A549 (cell line): ENCODE measurements at regions not wholly inside any gene's neighbourhood (a gene's known extent, or its start where the extent isn't known, plus 50 kb on each side); places are given as distances from the start of the nearest gene placed in this dataset.

ENCODE experiments used
- ATAC-seq, 2 experiments: fragments of 200-7000 bp in 1 of 2; fragments of >200 bp in 1 of 2; cut with Nextera tagmentation in 1 of 2; cut with Tn5 transposase in 1 of 2; 3 replicates each; pipeline versions ENCODE4 v1.8.0 to v1.9.1; 2018 to 2020; ENCODE audit warnings: mild to moderate bottlenecking in 1 of 2, moderate library complexity in 1 of 2
- CTCF ChIA-PET: fragments of 300-600 bp; sonication (Branson Sonifier 250); formaldehyde crosslinking; extraction: SDS; loops from one replicate; lab custom pipeline; 2021; ENCODE audit warnings: antibody characterized with exemption, inconsistent platforms; lab: Yijun Ruan, JAX
- POLR2A ChIA-PET: fragments of 350-600 bp; formaldehyde crosslinking; extraction: SDS; loops from one replicate; lab custom pipeline; 2021; ENCODE audit warnings: antibody characterized with exemption, inconsistent platforms; lab: Yijun Ruan, JAX
- DNase-seq, 2 experiments: peaks; one replicate each; pipeline versions ENCODE4 v3.0.0 to v3.0.0-alpha.2; 2011 to 2016; ENCODE audit warnings: low read depth in 1 of 2, low spot score in 1 of 2
- FAIRE-seq: peaks from 2 replicates; lab custom pipeline; 2011; peaks lifted over from hg19 to GRCh38; lab: Jason Lieb, UNC
- H3K27ac ChIP-seq, 2 experiments: fragments of >200 bp; sonication (Bioruptor Twin); formaldehyde crosslinking; 3 replicates each; pipeline ENCODE4 v1.5.1; 2016 to 2017
- H3K4me1 ChIP-seq: fragments of >200 bp; sonication (Bioruptor Twin); formaldehyde crosslinking; 3 replicates; pipeline ENCODE4 v1.6.1; 2016
- H3K4me2 ChIP-seq: fragments of >200 bp; sonication (Bioruptor Twin); formaldehyde crosslinking; 3 replicates; pipeline ENCODE4 v1.6.1; 2016
- H3K4me3 ChIP-seq: fragments of >200 bp; sonication (Bioruptor Twin); formaldehyde crosslinking; 3 replicates; pipeline ENCODE4 v1.5.1; 2016
- H3K9me3 ChIP-seq: fragments of >200 bp; sonication (Bioruptor Twin); formaldehyde crosslinking; 3 replicates; pipeline ENCODE4 v1.6.1; 2016
- BHLHE40 ChIP-seq: IDR thresholded peaks from 2 replicates; pipeline ENCODE4 v1.6.1; 2012; ENCODE audit warnings: low read depth, low read length, inconsistent platforms
- CBX2 ChIP-seq: fragments of 200-600 bp; sonication (generic); IDR thresholded peaks from 2 replicates; pipeline ENCODE4 v1.6.1; 2016; ENCODE audit warnings: low read depth, mild to moderate bottlenecking, borderline replicate concordance
- CBX8 ChIP-seq: fragments of 200-600 bp; sonication (generic); IDR thresholded peaks from 2 replicates; pipeline ENCODE4 v1.6.1; 2016
- E2F6 ChIP-seq: IDR thresholded peaks from 2 replicates; pipeline ENCODE4 v1.6.1; 2012; ENCODE audit warnings: low read depth, borderline replicate concordance
- EHF ChIP-seq: fragments of 250-450 bp; sonication (Bioruptor Pico); IDR thresholded peaks from 2 replicates; pipeline ENCODE4 v1.5.0; 2020; ENCODE audit warnings: mild to moderate bottlenecking
- EHMT2 ChIP-seq: fragments of 200-600 bp; sonication (generic); IDR thresholded peaks from 2 replicates; pipeline ENCODE4 v1.6.1; 2016; ENCODE audit warnings: antibody characterized with exemption, low read depth, mild to moderate bottlenecking, moderate library complexity
- ESRRA ChIP-seq: fragments of 150-350 bp; IDR thresholded peaks from 2 replicates; pipeline ENCODE4 v1.6.1; 2014; ENCODE audit warnings: mild to moderate bottlenecking, low read length, borderline replicate concordance
- FOSL2 ChIP-seq, 2 experiments: fragments of 450-650 bp in 1 of 2; fragments of >200 bp in 1 of 2; sonication (Bioruptor Twin) in 1 of 2; formaldehyde crosslinking; IDR thresholded peaks; 2 replicates each; pipeline versions ENCODE4 v1.5.0 to v1.6.1; 2016 to 2020; ENCODE audit warnings: mild to moderate bottlenecking in 1 of 2, moderate library complexity in 1 of 2
- HDAC2 ChIP-seq: fragments of 200-600 bp; sonication (generic); IDR thresholded peaks from 2 replicates; pipeline ENCODE4 v1.6.1; 2016
- HMGXB4 ChIP-seq: fragments of 250-450 bp; sonication (Bioruptor Pico); IDR thresholded peaks from 2 replicates; pipeline ENCODE4 v1.5.0; 2021; ENCODE audit warnings: mild to moderate bottlenecking, moderate library complexity, borderline replicate concordance
- HOXA7 ChIP-seq: fragments of 250-450 bp; sonication (Bioruptor Pico); IDR thresholded peaks from 2 replicates; pipeline ENCODE4 v1.5.0; 2020; ENCODE audit warnings: mild to moderate bottlenecking, moderate library complexity
- HOXB13 ChIP-seq: fragments of 250-450 bp; sonication (Bioruptor Pico); IDR thresholded peaks from 2 replicates; pipeline ENCODE4 v1.5.0; 2020; ENCODE audit warnings: low read depth, mild to moderate bottlenecking, moderate library complexity
- HOXB5 ChIP-seq: fragments of 250-450 bp; sonication (Bioruptor Pico); IDR thresholded peaks from 2 replicates; pipeline ENCODE4 v1.5.0; 2020; ENCODE audit warnings: mild to moderate bottlenecking, moderate library complexity
- JUN ChIP-seq, 2 experiments: fragments of >200 bp; sonication (Bioruptor Twin); formaldehyde crosslinking; IDR thresholded peaks; 2 replicates in 1 of 2; 3 replicates in 1 of 2; pipeline ENCODE4 v1.6.1; 2016 to 2017
- JUNB ChIP-seq: fragments of >200 bp; sonication (Bioruptor Twin); formaldehyde crosslinking; IDR thresholded peaks from 2 replicates; pipeline ENCODE4 v1.6.1; 2016
- KDM5A ChIP-seq: fragments of 200-600 bp; sonication (generic); IDR thresholded peaks from 2 replicates; pipeline ENCODE4 v1.6.1; 2016; ENCODE audit warnings: antibody characterized with exemption, mild to moderate bottlenecking
- MAZ ChIP-seq: fragments of 150-350 bp; IDR thresholded peaks from 2 replicates; pipeline ENCODE4 v1.6.1; 2014; ENCODE audit warnings: antibody characterized with exemption, low read depth, low read length, borderline replicate concordance
- NFE2L2 ChIP-seq: fragments of 150-350 bp; conservative IDR thresholded peaks from 2 replicates; pipeline ENCODE4 v1.6.1; 2014; ENCODE audit warnings: low read length
- PHF8 ChIP-seq: fragments of 200-600 bp; sonication (generic); IDR thresholded peaks from 2 replicates; pipeline ENCODE4 v1.6.1; 2016; ENCODE audit warnings: low read depth, mild to moderate bottlenecking, antibody characterized with exemption, moderate library complexity, borderline replicate concordance
- POLR2A ChIP-seq: IDR thresholded peaks from 2 replicates; pipeline ENCODE4 v1.6.1; 2012; ENCODE audit warnings: mild to moderate bottlenecking, low read length
- POLR2AphosphoS2 ChIP-seq: conservative IDR thresholded peaks from 2 replicates; pipeline ENCODE4 v1.6.1; 2012; ENCODE audit warnings: low read length, improper control_type of control experiment, inconsistent platforms
- RARB ChIP-seq: fragments of 250-450 bp; sonication (Bioruptor Pico); IDR thresholded peaks from 2 replicates; pipeline ENCODE4 v1.8.0; 2021; ENCODE audit warnings: mild to moderate bottlenecking, moderate library complexity
- RCOR1 ChIP-seq: fragments of 150-350 bp; IDR thresholded peaks from 2 replicates; pipeline ENCODE4 v1.6.1; 2014; ENCODE audit warnings: antibody characterized with exemption, low read length, low read depth
- SMC3 ChIP-seq: fragments of >200 bp; sonication (Bioruptor Twin); formaldehyde crosslinking; IDR thresholded peaks from 3 replicates; pipeline ENCODE4 v1.6.1; 2018; ENCODE audit warnings: inconsistent platforms
- SREBF2 ChIP-seq: fragments of 450-650 bp; IDR thresholded peaks from 2 replicates; pipeline ENCODE4 v1.6.1; 2014; ENCODE audit warnings: mild to moderate bottlenecking, moderate library complexity
- TFCP2L1 ChIP-seq: fragments of 250-450 bp; sonication (Bioruptor Pico); IDR thresholded peaks from 2 replicates; pipeline ENCODE4 v1.5.0; 2021; ENCODE audit warnings: mild to moderate bottlenecking
- TP53 ChIP-seq: fragments of 250-450 bp; sonication (Bioruptor Pico); IDR thresholded peaks from 2 replicates; pipeline ENCODE4 v1.5.0; 2021; ENCODE audit warnings: mild to moderate bottlenecking, moderate library complexity
- ZNF302 ChIP-seq: fragments of 250-450 bp; sonication (Bioruptor Pico); IDR thresholded peaks from 2 replicates; pipeline ENCODE4 v1.9.0; 2021; ENCODE audit warnings: inconsistent platforms, mild to moderate bottlenecking, moderate library complexity
- ZSCAN20 ChIP-seq: fragments of 250-450 bp; sonication (Bioruptor Pico); IDR thresholded peaks from 2 replicates; pipeline ENCODE4 v1.8.0; 2022; ENCODE audit warnings: mild to moderate bottlenecking, moderate library complexity
- WGBS: methylation state at CpG from one replicate; pipeline ENCODE4 v1.1.6; 2017; ENCODE audit errors: missing lambda C conversion rate; 5-methylcytosine and 5-hydroxymethylcytosine counted together
- TF ChIP-seq, protein P1 (sequence below): IDR thresholded peaks from 2 replicates; pipeline ENCODE4 v1.6.1; 2012

- H3K4me2 ChIP-seq, result no peak overlapping the region
- no peaks in the 10 kb centered on the region for H3K9me3 ChIP-seq
- CTCF ChIA-PET, result interaction anchor here (1.2 kb wide), 1 partner anchor 10 kb away, joined by 5 read pairs; no protein-coding TSS in a partner anchor
- H3K27ac ChIP-seq, result no peak overlapping the region
- no peak for TF ChIP-seq NFE2L2
- no peak for TF ChIP-seq KDM5A
- no peak for TF ChIP-seq HDAC2
- TF ChIP-seq SREBF2, result no peak
- TF ChIP-seq HOXA7 (CRISPR knock-in tag), result no peak
- no peak for TF ChIP-seq ZSCAN20
- no peak for TF ChIP-seq RARB
- no peak for TF ChIP-seq PHF8
- TF ChIP-seq ESRRA, result no peak
- TF ChIP-seq, protein P1, sequence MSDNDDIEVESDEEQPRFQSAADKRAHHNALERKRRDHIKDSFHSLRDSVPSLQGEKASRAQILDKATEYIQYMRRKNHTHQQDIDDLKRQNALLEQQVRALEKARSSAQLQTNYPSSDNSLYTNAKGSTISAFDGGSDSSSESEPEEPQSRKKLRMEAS, result no peak
- no peak for TF ChIP-seq SMC3
- TF ChIP-seq CBX2, result no peak
- no peak for TF ChIP-seq HMGXB4 (CRISPR knock-in tag)
- no peak for TF ChIP-seq POLR2A
- no peak for TF ChIP-seq FOSL2 (IDR thresholded peaks at IDR 0.05)
- no peak for TF ChIP-seq FOSL2 (CRISPR knock-in tag; IDR thresholded peaks at IDR 0.05)
- TF ChIP-seq TP53 (CRISPR knock-in tag), result no peak
- no peak for TF ChIP-seq HOXB5 (CRISPR knock-in tag)
- TF ChIP-seq JUNB, result no peak
- no peak for TF ChIP-seq HOXB13
- no peak for TF ChIP-seq ZNF302 (CRISPR knock-in tag)
- TF ChIP-seq, all 56 proteins: peak for 0
- FAIRE-seq (no peak), ATAC-seq (no peak), DNase-seq (no peak)
- no peak overlapping the region for H3K4me3 ChIP-seq
- POLR2A ChIA-PET, result no interaction called here
- WGBS, result 0% methylated on average over 2 of the region's 2 CpGs
- H3K4me1 ChIP-seq, result no peaks in the 10 kb centered on the region
Observed at GRCh38 chr11:131073167-131073566, 156.9 kb upstream of the SNX19 start.

DNA sequence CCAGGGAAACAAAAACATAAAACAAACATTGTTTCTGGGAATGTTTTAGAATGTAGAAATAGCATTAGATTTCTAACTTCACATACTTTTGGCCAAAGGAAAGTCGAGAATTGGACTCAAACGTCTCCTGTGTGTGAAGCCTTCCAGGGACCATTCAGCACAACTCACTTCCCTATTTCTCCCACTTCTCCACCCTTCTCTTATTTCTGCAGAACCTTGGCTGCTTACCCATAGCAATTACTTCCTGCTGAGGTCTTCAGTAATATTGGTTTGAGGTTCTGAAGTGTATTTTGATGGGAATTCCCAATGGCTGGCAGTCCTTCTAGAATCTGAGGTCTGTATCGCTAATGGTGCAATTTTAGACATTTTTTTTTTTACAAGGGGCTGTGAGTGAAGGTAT, 158.3 kb upstream of the SNX19 start:
- Histone ChIP-seq H3K9me3 (no peaks in the 10 kb centered on the region), H3K27ac (no peak overlapping the region), H3K4me2 (no peak overlapping the region), H3K4me3 (no peak overlapping the region), H3K4me1 (no peaks in the 10 kb centered on the region)
- ChIA-PET CTCF (interaction anchor here (1.0 kb wide), 1 partner anchor 10 kb away, joined by 5 read pairs; no protein-coding TSS in a partner anchor), POLR2A (no interaction called here)
- FAIRE-seq, result no peak
- DNase-seq, result no peak
- ATAC-seq, result no peak
- TF ChIP-seq PHF8 (no peak), FOSL2 (IDR thresholded peaks at IDR 0.05) (no peak), FOSL2 (CRISPR knock-in tag; IDR thresholded peaks at IDR 0.05) (no peak), BHLHE40 (no peak), HOXB5 (CRISPR knock-in tag) (no peak), CBX8 (no peak), EHF (no peak), JUN (IDR thresholded peaks at IDR 0.05) (no peak)
- 0% methylated on average over 3 of the region's 3 CpGs for WGBS

DNA sequence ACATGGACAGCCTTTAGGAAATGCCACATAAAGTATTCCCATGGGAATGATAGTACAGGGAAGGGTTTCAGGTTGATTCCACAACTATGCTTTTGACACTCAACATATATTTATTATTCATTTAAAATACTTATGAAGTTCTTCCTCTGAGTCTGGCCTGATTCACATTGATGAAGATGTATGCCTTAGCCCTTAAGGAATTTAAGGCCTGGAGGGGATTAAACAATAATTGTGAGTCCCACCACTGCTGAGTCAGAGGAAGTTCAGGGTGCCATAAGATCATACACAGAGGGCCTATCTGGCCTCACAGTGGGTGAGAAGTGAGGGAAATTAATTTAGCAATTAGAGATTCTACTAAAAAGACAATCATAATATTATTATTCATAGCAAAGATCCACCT, 161.1 kb upstream of the SNX19 start:
- no peak overlapping the region for H3K4me2 ChIP-seq
- no peak overlapping the region for H3K4me3 ChIP-seq
- no peaks in the 10 kb centered on the region for H3K9me3 ChIP-seq
- H3K4me1 ChIP-seq, result no peaks in the 10 kb centered on the region
- ChIA-PET POLR2A (no interaction called here), CTCF (no interaction called here)
- H3K27ac ChIP-seq, result no peak overlapping the region
- DNase-seq (no peak), FAIRE-seq (no peak), ATAC-seq (no peak)
- no peak for TF ChIP-seq E2F6
- no peak for TF ChIP-seq SMC3
- no peak for TF ChIP-seq NFE2L2
- TF ChIP-seq MAZ, result no peak
- no peak for TF ChIP-seq KDM5A
- no peak for TF ChIP-seq PHF8
- TF ChIP-seq EHMT2, result no peak
- TF ChIP-seq RCOR1, result no peak
- no peak for TF ChIP-seq TFCP2L1
- TF ChIP-seq ZSCAN20, result no peak
- TF ChIP-seq POLR2AphosphoS2, result no peak
